ENCODE measurements at regions not wholly inside any gene's neighbourhood (a gene's known extent, or its start where the extent isn't known, plus 50 kb on each side); places are given as distances from the start of the nearest gene placed in this dataset.

GRCh38 chr4:181946902-181947301 lies 296.3 kb upstream of the TENM3 start:
- no peak for TF ChIP-seq CTCF (IDR thresholded peaks at IDR 0.05)
- H3K4me1 Mint-ChIP-seq (ENCODE audit: unreplicated experiment): peaks cover 5% of the 10 kb centered on the region
- no peaks in the 10 kb centered on the region for H3K36me3 Mint-ChIP-seq (ENCODE audit: unreplicated experiment)
- DNase-seq (ENCODE audit: extremely low spot score, unreplicated experiment): no peak
- H3K4me3 Mint-ChIP-seq (ENCODE audit: unreplicated experiment): no peak overlapping the region
- H3K9me3 Mint-ChIP-seq (ENCODE audit: unreplicated experiment): no peaks in the 10 kb centered on the region
- no peak overlapping the region for H3K27ac Mint-ChIP-seq (ENCODE audit: unreplicated experiment)
- no peaks in the 10 kb centered on the region for H3K27me3 Mint-ChIP-seq (ENCODE audit: unreplicated experiment)

GRCh38 chr4:181948839-181949382 lies 294.3 kb upstream of the TENM3 start:
- Mint-ChIP-seq H3K36me3 (ENCODE audit: unreplicated experiment) (no peaks in the 10 kb centered on the region), H3K27ac (ENCODE audit: unreplicated experiment) (no peak overlapping the region)

GRCh38 chr4:181949704-181950312 lies 293.4 kb upstream of the TENM3 start:
- no peak for TF ChIP-seq CTCF (IDR thresholded peaks at IDR 0.05)
- no peaks in the 10 kb centered on the region for H3K27me3 Mint-ChIP-seq (ENCODE audit: unreplicated experiment)
- no peak for DNase-seq (ENCODE audit: extremely low spot score, unreplicated experiment)
- no peak overlapping the region for H3K4me3 Mint-ChIP-seq (ENCODE audit: unreplicated experiment)
- peaks cover 15% of the 10 kb centered on the region for H3K4me1 Mint-ChIP-seq (ENCODE audit: unreplicated experiment)
- H3K27ac Mint-ChIP-seq (ENCODE audit: unreplicated experiment): no peak overlapping the region
- H3K9me3 Mint-ChIP-seq (ENCODE audit: unreplicated experiment): no peaks in the 10 kb centered on the region
- no peaks in the 10 kb centered on the region for H3K36me3 Mint-ChIP-seq (ENCODE audit: unreplicated experiment)

More at GRCh38 chr4:181948839-181949382, 294.3 kb upstream of the TENM3 start:
- no peak for TF ChIP-seq CTCF (IDR thresholded peaks at IDR 0.05)
- DNase-seq (ENCODE audit: extremely low spot score, unreplicated experiment): no peak
- no peaks in the 10 kb centered on the region for H3K27me3 Mint-ChIP-seq (ENCODE audit: unreplicated experiment)
- H3K9me3 Mint-ChIP-seq (ENCODE audit: unreplicated experiment): no peaks in the 10 kb centered on the region
- H3K4me3 Mint-ChIP-seq (ENCODE audit: unreplicated experiment): no peak overlapping the region
- H3K4me1 Mint-ChIP-seq (ENCODE audit: unreplicated experiment): peaks cover 15% of the 10 kb centered on the region

- H3K27me3 Mint-ChIP-seq (ENCODE audit: unreplicated experiment): no peaks in the 10 kb centered on the region
- no peak overlapping the region for H3K27ac Mint-ChIP-seq (ENCODE audit: unreplicated experiment)
- H3K4me3 Mint-ChIP-seq (ENCODE audit: unreplicated experiment): no peak overlapping the region
- peaks cover 18% of the 10 kb centered on the region for H3K4me1 Mint-ChIP-seq (ENCODE audit: unreplicated experiment)
- DNase-seq (ENCODE audit: extremely low spot score, unreplicated experiment): no peak
- no peak for TF ChIP-seq CTCF (IDR thresholded peaks at IDR 0.05)
- H3K36me3 Mint-ChIP-seq (ENCODE audit: unreplicated experiment): no peaks in the 10 kb centered on the region
- no peaks in the 10 kb centered on the region for H3K9me3 Mint-ChIP-seq (ENCODE audit: unreplicated experiment)
Measured at GRCh38 chr4:181950372-181951127, 292.7 kb upstream of the TENM3 start.

- no peaks in the 10 kb centered on the region for H3K36me3 Mint-ChIP-seq (ENCODE audit: unreplicated experiment)
- H3K4me3 Mint-ChIP-seq (ENCODE audit: unreplicated experiment): no peak overlapping the region
- peaks cover 24% of the 10 kb centered on the region for H3K4me1 Mint-ChIP-seq (ENCODE audit: unreplicated experiment)
- no peak overlapping the region for H3K27ac Mint-ChIP-seq (ENCODE audit: unreplicated experiment)
- DNase-seq (ENCODE audit: extremely low spot score, unreplicated experiment): no peak
- TF ChIP-seq CTCF (IDR thresholded peaks at IDR 0.05): no peak
- H3K27me3 Mint-ChIP-seq (ENCODE audit: unreplicated experiment): no peaks in the 10 kb centered on the region
- H3K9me3 Mint-ChIP-seq (ENCODE audit: unreplicated experiment): no peaks in the 10 kb centered on the region
Measured at GRCh38 chr4:181951265-181951664, 291.9 kb upstream of the TENM3 start.

All from osteocyte (in vitro differentiated cells).